HG02981 (cell line): ENCODE measurements at regions not wholly inside any gene's neighbourhood (a gene's known extent, or its start where the extent isn't known, plus 50 kb on each side); places are given as distances from the start of the nearest gene placed in this dataset.
A peak's percentile ranks its signal among the peaks of the same experiment; 100 is the strongest.

Source experiments
- ATAC-seq: cut with Tn5 transposase; IDR thresholded peaks from one replicate; pipeline ENCODE4 v1.9.1; 2021; ENCODE audit warnings: mild to moderate bottlenecking, moderate library complexity; ENCODE audit not compliant: unreplicated experiment

- no peak for ATAC-seq
These were observed 181.1 kb upstream of the RBMS3 start for GRCh38 chr3:29099775-29100174.

- no peak for ATAC-seq
These were observed 180.6 kb upstream of the RBMS3 start for GRCh38 chr3:29100292-29100691.

- ATAC-seq = no peak
These were observed 152.9 kb upstream of the RBMS3 start for GRCh38 chr3:29128001-29128400.

GRCh38 chr3:29137601-29138000 lies 143.3 kb upstream of the RBMS3 start:
- ATAC-seq = no peak

GRCh38 chr3:29138171-29138570 lies 142.7 kb upstream of the RBMS3 start:
- no peak for ATAC-seq

GRCh38 chr3:29140666-29141065 lies 140.2 kb upstream of the RBMS3 start:
- ATAC-seq = no peak

GRCh38 chr3:29141197-29141917 lies 139.5 kb upstream of the RBMS3 start:
- ATAC-seq = no peak

- no peak for ATAC-seq
These were observed 139.0 kb upstream of the RBMS3 start for GRCh38 chr3:29141918-29142275.

- ATAC-seq = no peak
These were observed 137.7 kb upstream of the RBMS3 start for GRCh38 chr3:29143151-29143550.

- ATAC-seq = no peak
These were observed 136.5 kb upstream of the RBMS3 start for GRCh38 chr3:29144361-29144760.

GRCh38 chr3:29144807-29145206 lies 136.1 kb upstream of the RBMS3 start:
- ATAC-seq = no peak

- ATAC-seq = no peak
These were observed 135.5 kb upstream of the RBMS3 start for GRCh38 chr3:29145360-29145759.

- ATAC-seq = no peak
These were observed 128.5 kb upstream of the RBMS3 start for GRCh38 chr3:29152379-29152778.

- ATAC-seq = peak; percentile 76
These were observed 127.1 kb upstream of the RBMS3 start for GRCh38 chr3:29153811-29154210.

- no peak for ATAC-seq
These were observed 124.7 kb upstream of the RBMS3 start for GRCh38 chr3:29156086-29156715.

GRCh38 chr3:29164825-29165224 lies 116.0 kb upstream of the RBMS3 start:
- ATAC-seq = no peak

GRCh38 chr3:29167180-29167579 lies 113.7 kb upstream of the RBMS3 start:
- ATAC-seq = no peak

- no peak for ATAC-seq
These were observed 112.8 kb upstream of the RBMS3 start for GRCh38 chr3:29168081-29168480.

- no peak for ATAC-seq
These were observed 112.2 kb upstream of the RBMS3 start for GRCh38 chr3:29168696-29169095.

- ATAC-seq = no peak
These were observed 111.4 kb upstream of the RBMS3 start for GRCh38 chr3:29169451-29169850.

GRCh38 chr3:29171043-29171990 lies 109.6 kb upstream of the RBMS3 start:
- ATAC-seq = no peak

GRCh38 chr3:29176501-29176900 lies 104.4 kb upstream of the RBMS3 start:
- ATAC-seq = no peak
